ENCODE measurements at regions not wholly inside any gene's neighbourhood (a gene's known extent, or its start where the extent isn't known, plus 50 kb on each side); places are given as distances from the start of the nearest gene placed in this dataset.

DNA sequence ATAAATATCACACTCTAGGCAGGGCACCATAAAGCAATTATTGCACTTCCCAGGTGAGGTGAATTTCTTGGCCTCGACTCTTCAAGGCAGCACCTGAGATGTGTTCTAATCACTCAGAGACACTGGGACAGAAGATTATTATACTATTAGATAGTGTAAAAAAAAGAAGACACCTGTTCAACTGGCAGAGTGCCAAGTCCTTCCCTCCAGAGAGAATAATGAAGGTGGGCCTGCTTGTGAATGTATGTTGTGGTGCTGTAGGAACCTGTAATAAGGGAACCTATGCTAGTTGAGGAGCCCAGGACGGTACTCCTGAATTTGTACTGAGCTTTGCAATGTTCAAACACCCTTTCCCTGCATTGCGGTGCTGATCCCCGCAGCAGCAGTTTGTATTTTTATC lies 107.5 kb downstream of the NXPE2 start:
- TF ChIP-seq, protein P1, sequence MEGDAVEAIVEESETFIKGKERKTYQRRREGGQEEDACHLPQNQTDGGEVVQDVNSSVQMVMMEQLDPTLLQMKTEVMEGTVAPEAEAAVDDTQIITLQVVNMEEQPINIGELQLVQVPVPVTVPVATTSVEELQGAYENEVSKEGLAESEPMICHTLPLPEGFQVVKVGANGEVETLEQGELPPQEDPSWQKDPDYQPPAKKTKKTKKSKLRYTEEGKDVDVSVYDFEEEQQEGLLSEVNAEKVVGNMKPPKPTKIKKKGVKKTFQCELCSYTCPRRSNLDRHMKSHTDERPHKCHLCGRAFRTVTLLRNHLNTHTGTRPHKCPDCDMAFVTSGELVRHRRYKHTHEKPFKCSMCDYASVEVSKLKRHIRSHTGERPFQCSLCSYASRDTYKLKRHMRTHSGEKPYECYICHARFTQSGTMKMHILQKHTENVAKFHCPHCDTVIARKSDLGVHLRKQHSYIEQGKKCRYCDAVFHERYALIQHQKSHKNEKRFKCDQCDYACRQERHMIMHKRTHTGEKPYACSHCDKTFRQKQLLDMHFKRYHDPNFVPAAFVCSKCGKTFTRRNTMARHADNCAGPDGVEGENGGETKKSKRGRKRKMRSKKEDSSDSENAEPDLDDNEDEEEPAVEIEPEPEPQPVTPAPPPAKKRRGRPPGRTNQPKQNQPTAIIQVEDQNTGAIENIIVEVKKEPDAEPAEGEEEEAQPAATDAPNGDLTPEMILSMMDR (IDR thresholded peaks at IDR 0.05), result no peak
- TF ChIP-seq POLR2A (IDR thresholded peaks at IDR 0.05), result no peak
- TF ChIP-seq POLR2AphosphoS5 (IDR thresholded peaks at IDR 0.05), result no peak
- no peak for TF ChIP-seq EP300 (IDR thresholded peaks at IDR 0.05)

Data from upper lobe of left lung (tissue), 4 donors.